Hepatocyte (in vitro differentiated cells): ENCODE measurements at regions not wholly inside any gene's neighbourhood (a gene's known extent, or its start where the extent isn't known, plus 50 kb on each side); places are given as distances from the start of the nearest gene placed in this dataset.
A peak's percentile ranks its signal among the peaks of the same experiment; 100 is the strongest.

Experiments used
- DNase-seq: peaks from one replicate; pipeline ENCODE4 v3.0.0-alpha.2; 2016; ENCODE audit warnings: low spot score
- H2AFZ ChIP-seq: fragments of 200-600 bp; sonication (generic); 2 replicates; pipeline ENCODE4 v1.6.0; 2016; ENCODE audit warnings: antibody characterized with exemption, mild to moderate bottlenecking
- H3K27ac ChIP-seq: fragments of 200-600 bp; sonication (generic); 2 replicates; pipeline ENCODE4 v1.5.1; 2016; ENCODE audit warnings: mild to moderate bottlenecking
- H3K27me3 ChIP-seq: fragments of 200-600 bp; sonication (generic); 2 replicates; pipeline ENCODE4 v1.6.1; 2016
- H3K36me3 ChIP-seq: fragments of 200-600 bp; sonication (generic); replicated peaks from 2 replicates; pipeline ENCODE4 v1.5.1; 2016; ENCODE audit warnings: low read depth; ENCODE audit not compliant: insufficient read depth
- H3K4me1 ChIP-seq: fragments of 200-600 bp; sonication (generic); 2 replicates; pipeline ENCODE4 v1.5.1; 2016; ENCODE audit warnings: mild to moderate bottlenecking, moderate library complexity; ENCODE audit not compliant: insufficient read depth
- H3K4me2 ChIP-seq: fragments of 200-600 bp; sonication (generic); 2 replicates; pipeline ENCODE4 v1.6.0; 2016
- H3K4me3 ChIP-seq: fragments of 200-600 bp; sonication (generic); 2 replicates; pipeline ENCODE4 v1.5.1; 2016; ENCODE audit warnings: mild to moderate bottlenecking
- H3K79me2 ChIP-seq: fragments of 200-600 bp; sonication (generic); 2 replicates; pipeline ENCODE4 v1.6.0; 2017; ENCODE audit warnings: mild to moderate bottlenecking
- H3K9me2 ChIP-seq: fragments of 200-600 bp; sonication (generic); replicated peaks from 2 replicates; pipeline ENCODE4 v1.6.0; 2017; ENCODE audit warnings: mild to moderate bottlenecking; ENCODE audit not compliant: insufficient read depth
- H3K9me3 ChIP-seq: fragments of 200-600 bp; sonication (generic); 2 replicates; pipeline ENCODE4 v1.5.1; 2016; ENCODE audit warnings: low read depth, mild to moderate bottlenecking
- H4K20me1 ChIP-seq: fragments of 200-600 bp; sonication (generic); 2 replicates; pipeline ENCODE4 v1.6.0; 2016; ENCODE audit warnings: mild to moderate bottlenecking; ENCODE audit not compliant: insufficient read depth, poor library complexity, severe bottlenecking
- EZH2 ChIP-seq: fragments of 200-600 bp; sonication (generic); IDR thresholded peaks from 2 replicates; pipeline ENCODE4 v1.6.1; 2016; ENCODE audit warnings: antibody characterized with exemption, mild to moderate bottlenecking, borderline replicate concordance
- EZH2phosphoT487 ChIP-seq: fragments of 200-600 bp; sonication (generic); IDR thresholded peaks from one replicate; pipeline ENCODE4 v1.6.1; 2018; ENCODE audit warnings: antibody characterized with exemption, mild to moderate bottlenecking, low read depth, moderate library complexity; ENCODE audit not compliant: unreplicated experiment, severe bottlenecking
- WGBS: methylation state at CpG from one replicate; pipeline ENCODE4 v1.1.6; 2016; ENCODE audit warnings: low lambda C conversion rate; ENCODE audit errors: missing lambda C conversion rate; 5-methylcytosine and 5-hydroxymethylcytosine counted together
- TF ChIP-seq, protein P1 (sequence below): fragments of 200-600 bp; sonication (generic); IDR thresholded peaks from 2 replicates; pipeline ENCODE4 v1.5.1; 2016; ENCODE audit warnings: antibody characterized with exemption, mild to moderate bottlenecking; ENCODE audit not compliant: poor library complexity

DNA sequence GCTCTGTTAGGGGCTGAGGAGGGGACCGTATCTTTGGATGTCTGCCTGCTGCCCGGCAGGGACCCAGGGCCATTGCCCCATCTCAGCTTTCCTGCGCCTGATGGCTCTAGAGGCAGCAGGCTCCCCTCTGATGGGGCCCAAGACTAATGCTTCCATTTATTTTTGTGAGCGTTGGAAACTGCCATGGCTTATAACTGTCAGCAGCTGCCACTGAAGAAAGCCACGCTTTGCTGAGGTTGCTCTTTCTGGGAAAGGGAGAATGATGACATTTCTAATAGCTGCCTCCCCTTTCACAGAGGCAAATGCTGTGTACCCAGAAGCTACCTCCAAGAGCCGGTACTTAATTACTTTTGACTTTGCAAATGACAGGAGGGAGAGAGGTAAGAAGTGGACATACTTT, 103.8 kb downstream of the HAPSTR1 start:
- Histone ChIP-seq H3K4me3 (no peak overlapping the region), H3K9me2 (no peaks in the 10 kb centered on the region), H3K4me1 (no peaks in the 10 kb centered on the region), H3K4me2 (no peak overlapping the region), H3K27me3 (no peaks in the 10 kb centered on the region), H3K36me3 (no peaks in the 10 kb centered on the region), H3K27ac (no peak overlapping the region), H2AFZ (no peak overlapping the region), H3K79me2 (no peaks in the 10 kb centered on the region), H3K9me3 (no peaks in the 10 kb centered on the region), H4K20me1 (no peaks in the 10 kb centered on the region)
- WGBS, result 34% methylated on average over 6 of the region's 6 CpGs
- TF ChIP-seq EZH2 (no peak), EZH2phosphoT487 (no peak)
- TF ChIP-seq, protein P1, sequence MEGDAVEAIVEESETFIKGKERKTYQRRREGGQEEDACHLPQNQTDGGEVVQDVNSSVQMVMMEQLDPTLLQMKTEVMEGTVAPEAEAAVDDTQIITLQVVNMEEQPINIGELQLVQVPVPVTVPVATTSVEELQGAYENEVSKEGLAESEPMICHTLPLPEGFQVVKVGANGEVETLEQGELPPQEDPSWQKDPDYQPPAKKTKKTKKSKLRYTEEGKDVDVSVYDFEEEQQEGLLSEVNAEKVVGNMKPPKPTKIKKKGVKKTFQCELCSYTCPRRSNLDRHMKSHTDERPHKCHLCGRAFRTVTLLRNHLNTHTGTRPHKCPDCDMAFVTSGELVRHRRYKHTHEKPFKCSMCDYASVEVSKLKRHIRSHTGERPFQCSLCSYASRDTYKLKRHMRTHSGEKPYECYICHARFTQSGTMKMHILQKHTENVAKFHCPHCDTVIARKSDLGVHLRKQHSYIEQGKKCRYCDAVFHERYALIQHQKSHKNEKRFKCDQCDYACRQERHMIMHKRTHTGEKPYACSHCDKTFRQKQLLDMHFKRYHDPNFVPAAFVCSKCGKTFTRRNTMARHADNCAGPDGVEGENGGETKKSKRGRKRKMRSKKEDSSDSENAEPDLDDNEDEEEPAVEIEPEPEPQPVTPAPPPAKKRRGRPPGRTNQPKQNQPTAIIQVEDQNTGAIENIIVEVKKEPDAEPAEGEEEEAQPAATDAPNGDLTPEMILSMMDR, result no peak
- peak; percentile 17 for DNase-seq

DNA sequence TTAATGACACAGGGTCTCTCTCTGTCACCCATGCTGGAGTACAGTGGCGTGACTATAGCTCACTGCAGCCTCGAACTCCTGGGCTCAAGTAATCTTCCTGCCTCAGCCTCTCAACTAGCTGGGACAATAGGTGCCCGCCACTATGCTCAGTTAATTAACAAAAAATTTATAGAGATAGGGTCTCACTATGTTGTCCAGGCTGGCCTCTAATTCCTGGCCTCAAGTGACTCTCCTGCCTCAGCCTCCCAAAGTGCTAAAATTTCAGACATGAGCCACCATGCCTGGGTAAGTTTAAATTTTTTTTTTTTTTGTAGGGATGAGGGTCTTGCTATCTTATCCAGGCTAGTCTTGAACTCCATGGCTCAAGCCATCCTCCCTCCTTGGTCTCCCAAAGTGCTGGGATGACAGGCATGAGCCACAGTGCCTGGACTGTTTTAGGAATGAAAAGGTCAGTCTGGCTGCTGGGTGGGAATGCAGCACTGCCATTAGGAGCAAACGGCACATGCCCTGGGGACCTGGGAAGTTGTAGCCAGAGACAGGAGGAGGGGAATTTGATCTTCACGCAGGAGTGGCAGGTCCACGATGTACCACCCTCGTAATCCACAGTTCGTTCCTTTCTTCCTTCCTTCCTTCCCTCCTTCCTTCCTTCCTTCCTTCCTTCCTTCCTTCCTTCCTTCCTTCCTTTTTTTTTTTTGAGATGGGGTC, 106.7 kb downstream of the HAPSTR1 start:
- no peaks in the 10 kb centered on the region for H3K79me2 ChIP-seq
- H3K9me2 ChIP-seq, result no peaks in the 10 kb centered on the region
- H3K27ac ChIP-seq, result no peak overlapping the region
- H3K9me3 ChIP-seq, result peaks cover 5% of the 10 kb centered on the region
- no peak for DNase-seq
- no peaks in the 10 kb centered on the region for H3K36me3 ChIP-seq
- no peak for TF ChIP-seq EZH2
- TF ChIP-seq, protein P1, result no peak
- TF ChIP-seq EZH2phosphoT487, result no peak
- no peak overlapping the region for H3K4me3 ChIP-seq
- H2AFZ ChIP-seq, result no peak overlapping the region
- no peak overlapping the region for H3K4me2 ChIP-seq
- H4K20me1 ChIP-seq, result no peaks in the 10 kb centered on the region
- 82% methylated on average over 5 of the region's 8 CpGs for WGBS
- no peaks in the 10 kb centered on the region for H3K27me3 ChIP-seq
- no peaks in the 10 kb centered on the region for H3K4me1 ChIP-seq

DNA sequence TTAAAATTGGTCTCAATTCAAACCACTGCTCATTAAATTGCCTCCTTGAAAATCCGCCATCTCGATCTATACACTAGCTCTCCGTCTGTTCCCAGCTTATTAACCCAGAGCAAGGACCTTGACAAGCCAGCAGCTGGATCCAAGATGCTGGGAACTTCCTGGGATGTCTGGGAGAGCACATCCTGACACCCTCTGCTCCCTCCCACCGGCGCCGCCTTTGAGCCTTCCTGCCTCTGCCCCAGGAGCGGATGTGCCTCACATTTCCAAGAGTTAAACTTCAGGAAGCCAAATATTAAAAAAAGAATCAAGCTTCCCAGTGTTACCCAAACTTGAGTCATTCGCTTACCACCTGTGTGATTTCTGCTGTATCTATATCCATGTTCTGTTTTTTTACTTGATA, 107.9 kb downstream of the HAPSTR1 start:
- H3K4me3 ChIP-seq, result no peak overlapping the region
- no peaks in the 10 kb centered on the region for H3K79me2 ChIP-seq
- no peaks in the 10 kb centered on the region for H3K36me3 ChIP-seq
- no peaks in the 10 kb centered on the region for H3K4me1 ChIP-seq
- DNase-seq, result no peak
- no peak overlapping the region for H3K4me2 ChIP-seq
- H4K20me1 ChIP-seq, result no peaks in the 10 kb centered on the region
- H3K27me3 ChIP-seq, result no peaks in the 10 kb centered on the region
- 74% methylated on average over 8 of the region's 8 CpGs for WGBS
- no peak overlapping the region for H2AFZ ChIP-seq
- peaks cover 5% of the 10 kb centered on the region for H3K9me3 ChIP-seq
- H3K9me2 ChIP-seq, result no peaks in the 10 kb centered on the region
- no peak overlapping the region for H3K27ac ChIP-seq
- TF ChIP-seq EZH2, result no peak

DNA sequence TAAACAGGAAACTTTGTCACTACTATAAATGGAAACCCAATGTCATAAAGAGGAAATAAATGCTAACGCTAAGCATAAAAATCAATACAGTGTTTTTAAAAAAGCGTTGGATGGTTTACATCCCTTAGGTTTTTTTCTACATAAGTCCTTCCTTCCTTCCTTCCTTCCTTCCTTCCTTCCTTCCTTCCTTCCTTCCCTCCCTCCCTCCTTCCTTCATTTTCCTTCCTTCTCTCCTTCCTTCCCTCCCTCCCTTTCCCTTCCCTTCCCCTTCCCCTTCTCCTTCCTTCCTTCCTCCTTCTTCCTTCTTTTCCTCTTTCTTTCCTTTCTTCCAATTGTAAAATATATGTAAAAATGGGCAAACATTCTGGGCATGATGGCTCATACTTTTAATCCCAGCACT, 108.3 kb downstream of the HAPSTR1 start:
- no peak overlapping the region for H3K4me3 ChIP-seq
- H3K27me3 ChIP-seq, result peaks cover 2% of the 10 kb centered on the region
- 92% methylated on average over 2 of the region's 2 CpGs for WGBS
- no peak overlapping the region for H3K27ac ChIP-seq
- DNase-seq, result no peak
- no peaks in the 10 kb centered on the region for H3K4me1 ChIP-seq
- H3K9me3 ChIP-seq, result peaks cover 5% of the 10 kb centered on the region
- no peaks in the 10 kb centered on the region for H3K36me3 ChIP-seq
- H3K79me2 ChIP-seq, result no peaks in the 10 kb centered on the region
- no peaks in the 10 kb centered on the region for H3K9me2 ChIP-seq
- no peaks in the 10 kb centered on the region for H4K20me1 ChIP-seq
- H3K4me2 ChIP-seq, result no peak overlapping the region
- TF ChIP-seq EZH2, result no peak
- TF ChIP-seq, protein P1, result no peak
- TF ChIP-seq EZH2phosphoT487, result no peak
- H2AFZ ChIP-seq, result no peak overlapping the region
